ENCODE measurements at regions not wholly inside any gene's neighbourhood (a gene's known extent, or its start where the extent isn't known, plus 50 kb on each side); places are given as distances from the start of the nearest gene placed in this dataset.

GRCh38 chr1:199472018-199472417 lies 555.5 kb upstream of the NR5A2 start:
- no peaks in the 10 kb centered on the region for H3K4me1 ChIP-seq
- no peak overlapping the region for H3K4me3 ChIP-seq
- no peak for TF ChIP-seq CTCF (IDR thresholded peaks at IDR 0.05)
- H3K9me3 ChIP-seq: no peaks in the 10 kb centered on the region
- no peaks in the 10 kb centered on the region for H3K27me3 ChIP-seq
- H3K36me3 ChIP-seq: no peaks in the 10 kb centered on the region
- no peak for DNase-seq (ENCODE audit: low spot score)
- H3K27ac ChIP-seq: no peak overlapping the region

- Histone ChIP-seq H3K4me3 (no peak overlapping the region), H3K9me3 (no peaks in the 10 kb centered on the region), H3K27ac (no peak overlapping the region), H3K36me3 (no peaks in the 10 kb centered on the region), H3K27me3 (no peaks in the 10 kb centered on the region), H3K4me1 (no peaks in the 10 kb centered on the region)
- no peak for TF ChIP-seq CTCF (IDR thresholded peaks at IDR 0.05)
- no peak for DNase-seq (ENCODE audit: low spot score)
Measured at GRCh38 chr1:199472978-199473377, 554.5 kb upstream of the NR5A2 start.

GRCh38 chr1:199474738-199475137 lies 552.8 kb upstream of the NR5A2 start:
- no peaks in the 10 kb centered on the region for H3K27me3 ChIP-seq
- H3K4me3 ChIP-seq: no peak overlapping the region
- H3K27ac ChIP-seq: no peak overlapping the region
- H3K36me3 ChIP-seq: no peaks in the 10 kb centered on the region
- no peaks in the 10 kb centered on the region for H3K4me1 ChIP-seq
- no peaks in the 10 kb centered on the region for H3K9me3 ChIP-seq
- TF ChIP-seq CTCF (IDR thresholded peaks at IDR 0.05): no peak
- no peak for DNase-seq (ENCODE audit: low spot score)

- no peaks in the 10 kb centered on the region for H3K9me3 ChIP-seq
- TF ChIP-seq CTCF (IDR thresholded peaks at IDR 0.05): no peak
- no peaks in the 10 kb centered on the region for H3K36me3 ChIP-seq
- H3K4me3 ChIP-seq: no peak overlapping the region
- H3K27ac ChIP-seq: no peak overlapping the region
- no peak for DNase-seq (ENCODE audit: low spot score)
- no peaks in the 10 kb centered on the region for H3K4me1 ChIP-seq
- no peaks in the 10 kb centered on the region for H3K27me3 ChIP-seq
Measured at GRCh38 chr1:199482426-199482825, 545.1 kb upstream of the NR5A2 start.

GRCh38 chr1:199489594-199489993 lies 537.9 kb upstream of the NR5A2 start:
- H3K9me3 ChIP-seq: peaks cover 0 to 21% of the 10 kb centered on the region in 2 donors
- H3K36me3 ChIP-seq: no peaks in the 10 kb centered on the region
- no peak for TF ChIP-seq CTCF (IDR thresholded peaks at IDR 0.05)
- no peaks in the 10 kb centered on the region for H3K4me1 ChIP-seq
- H3K27ac ChIP-seq: no peak overlapping the region
- no peak overlapping the region for H3K4me3 ChIP-seq
- no peaks in the 10 kb centered on the region for H3K27me3 ChIP-seq
- no peak for DNase-seq (ENCODE audit: low spot score)

GRCh38 chr1:199490769-199491527 lies 536.6 kb upstream of the NR5A2 start:
- Histone ChIP-seq H3K4me3 (no peak overlapping the region), H3K36me3 (no peaks in the 10 kb centered on the region), H3K9me3 (peaks cover 4 to 32% of the 10 kb centered on the region in 2 donors), H3K4me1 (no peaks in the 10 kb centered on the region), H3K27me3 (no peaks in the 10 kb centered on the region), H3K27ac (no peak overlapping the region)
- no peak for TF ChIP-seq CTCF (IDR thresholded peaks at IDR 0.05)
- DNase-seq (ENCODE audit: low spot score): no peak

Measured in right atrium auricular region (tissue), 2 donors.